ENCODE measurements at regions not wholly inside any gene's neighbourhood (a gene's known extent, or its start where the extent isn't known, plus 50 kb on each side); places are given as distances from the start of the nearest gene placed in this dataset.

DNA sequence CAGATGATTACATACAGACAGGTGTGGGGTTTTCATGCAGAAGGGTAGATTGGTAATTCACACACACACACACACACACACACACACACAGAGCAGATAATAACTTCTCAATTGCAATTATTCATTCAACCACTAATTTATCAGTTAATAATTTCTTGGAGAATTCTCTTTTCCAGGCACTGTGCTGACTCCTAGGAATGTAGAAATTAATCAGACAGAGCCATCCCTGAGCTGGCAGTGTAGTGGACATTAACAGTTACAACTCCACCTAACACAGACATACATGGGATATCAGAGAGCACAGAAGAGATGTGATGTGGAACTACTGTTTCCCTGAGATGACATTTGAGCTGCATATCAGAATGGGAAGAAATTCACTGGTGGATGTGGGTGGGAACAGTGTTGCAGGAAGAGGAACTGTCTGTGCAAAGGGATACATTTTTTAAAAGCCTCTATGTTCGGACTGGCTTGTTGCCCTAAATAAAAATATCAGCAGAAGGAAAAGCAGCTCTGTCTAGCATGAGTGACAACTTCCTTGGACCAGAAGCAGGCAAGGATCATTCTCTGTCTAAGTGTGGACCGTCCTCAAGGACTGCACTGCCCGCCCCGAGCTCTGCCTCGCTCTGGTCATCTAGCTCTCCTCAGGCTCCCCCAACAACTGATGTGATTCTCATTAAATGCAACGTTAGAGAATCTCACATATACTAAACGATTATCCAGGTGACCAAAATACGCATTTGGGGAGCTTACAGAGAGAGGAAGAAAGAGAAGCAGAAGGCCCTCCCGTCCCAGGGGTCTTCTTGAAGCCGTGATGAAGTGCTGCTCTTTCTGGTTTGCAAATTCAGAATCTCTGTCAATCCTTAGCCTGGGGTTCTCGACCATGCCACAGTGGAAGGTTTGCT lies 173.4 kb upstream of the TRIB2 start:
- peak overlapping the region; percentile 65 for H3K4me3 Mint-ChIP-seq

More for the DNA sequence above, 173.4 kb upstream of the TRIB2 start:
- no peak for TF ChIP-seq EZH2 (IDR thresholded peaks at IDR 0.05; ENCODE audit: borderline replicate concordance, insufficient read depth, low read depth, low read length, poor library complexity, severe bottlenecking)
- TF ChIP-seq, protein P1, sequence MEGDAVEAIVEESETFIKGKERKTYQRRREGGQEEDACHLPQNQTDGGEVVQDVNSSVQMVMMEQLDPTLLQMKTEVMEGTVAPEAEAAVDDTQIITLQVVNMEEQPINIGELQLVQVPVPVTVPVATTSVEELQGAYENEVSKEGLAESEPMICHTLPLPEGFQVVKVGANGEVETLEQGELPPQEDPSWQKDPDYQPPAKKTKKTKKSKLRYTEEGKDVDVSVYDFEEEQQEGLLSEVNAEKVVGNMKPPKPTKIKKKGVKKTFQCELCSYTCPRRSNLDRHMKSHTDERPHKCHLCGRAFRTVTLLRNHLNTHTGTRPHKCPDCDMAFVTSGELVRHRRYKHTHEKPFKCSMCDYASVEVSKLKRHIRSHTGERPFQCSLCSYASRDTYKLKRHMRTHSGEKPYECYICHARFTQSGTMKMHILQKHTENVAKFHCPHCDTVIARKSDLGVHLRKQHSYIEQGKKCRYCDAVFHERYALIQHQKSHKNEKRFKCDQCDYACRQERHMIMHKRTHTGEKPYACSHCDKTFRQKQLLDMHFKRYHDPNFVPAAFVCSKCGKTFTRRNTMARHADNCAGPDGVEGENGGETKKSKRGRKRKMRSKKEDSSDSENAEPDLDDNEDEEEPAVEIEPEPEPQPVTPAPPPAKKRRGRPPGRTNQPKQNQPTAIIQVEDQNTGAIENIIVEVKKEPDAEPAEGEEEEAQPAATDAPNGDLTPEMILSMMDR (IDR thresholded peaks at IDR 0.05), result no peak
- Histone ChIP-seq H2AFZ (ENCODE audit: insufficient read depth, low read depth, low read length, poor library complexity, severe bottlenecking) (peak overlapping the region; percentile 8), H3K4me3 (ENCODE audit: control extremely low read depth in 1 of 5, extremely low read depth in 1 of 5, insufficient read depth in 1 of 5, low read depth in 2 of 5, low read length in 4 of 5) (peak overlapping the region in 1 of 5 experiments; percentile 4), H3K4me1 (ENCODE audit: control insufficient read depth in 2 of 2, insufficient read depth in 2 of 2, low read length in 2 of 2) (peaks cover 16 to 18% of the 10 kb centered on the region in 2 donors), H3K79me2 (ENCODE audit: control insufficient read depth, insufficient read depth, low read length) (no peaks in the 10 kb centered on the region), H3K27ac (ENCODE audit: low read length in 2 of 2) (no peak overlapping the region), H3K9me3 (ENCODE audit: control extremely low read depth in 1 of 3, control insufficient read depth in 2 of 3, insufficient read depth in 1 of 3, low read length in 2 of 3) (no peaks in the 10 kb centered on the region), H3K9ac (ENCODE audit: low read length) (peak overlapping the region; percentile 1), H3K27me3 (replicated peaks in 1 of 4; ENCODE audit: control extremely low read depth in 1 of 4, control insufficient read depth in 3 of 4, insufficient read depth in 4 of 4, low read length in 3 of 4) (no peaks in the 10 kb centered on the region), H3K36me3 (replicated peaks in 1 of 2; ENCODE audit: control extremely low read depth in 1 of 2, control insufficient read depth in 1 of 2, extremely low read depth in 1 of 2, insufficient read depth in 2 of 2, low read length in 1 of 2) (no peaks in the 10 kb centered on the region), H4K20me1 (ENCODE audit: control insufficient read depth, insufficient read depth, low read length, poor library complexity, severe bottlenecking) (no peaks in the 10 kb centered on the region), H3K4me2 (replicated peaks; ENCODE audit: low read depth, low read length, poor library complexity, severe bottlenecking) (peak overlapping the region; percentile 41)
- ChIA-PET CTCF (interaction anchor here (0.7 to 1.1 kb wide), 2 partner anchors 11 to 200 kb away, joined by 3 read pairs; no protein-coding TSS in a partner anchor), POLR2A (no interaction called here)
- intact Hi-C loops (cut with micrococcal nuclease), result loop anchor here (5.0 kb wide), 1 partner anchor 41 kb away; no protein-coding TSS in a partner anchor
- H3K4me1 Mint-ChIP-seq, result peaks cover 29% of the 10 kb centered on the region
- no peak for DNase-seq
- ATAC-seq (ENCODE audit: low read depth), result peak; percentile 59
- WGBS (ENCODE audit: insufficient coverage), result 94% methylated on average over 3 of the region's 11 CpGs
- H3K27me3 Mint-ChIP-seq, result peaks cover 4% of the 10 kb centered on the region
- H3K27ac Mint-ChIP-seq, result peak overlapping the region; percentile 84
- no peaks in the 10 kb centered on the region for H3K9me3 Mint-ChIP-seq (ENCODE audit: insufficient read depth)

Data from B cell (primary cell).